Sigmoid colon (tissue), 6 donors: ENCODE measurements at regions not wholly inside any gene's neighbourhood (a gene's known extent, or its start where the extent isn't known, plus 50 kb on each side); places are given as distances from the start of the nearest gene placed in this dataset.

Source experiments
- DNase-seq: peaks from one replicate; pipeline ENCODE4 v3.0.0-alpha.2; 2019
- H3K27ac ChIP-seq, 4 donors: fragments of 200-600 bp; sonication (generic); one replicate each; pipeline ENCODE4 v1.5.1; 2016 to 2019; ENCODE audit warnings: mild to moderate bottlenecking in 1 of 4
- H3K27me3 ChIP-seq, 3 donors: fragments of 200-600 bp; sonication (generic); one replicate each; pipeline ENCODE4 v1.5.1; 2019; ENCODE audit warnings: mild to moderate bottlenecking in 1 of 3
- H3K36me3 ChIP-seq, 4 donors: fragments of 200-600 bp; sonication (generic); one replicate each; pipeline ENCODE4 v1.5.1; 2016 to 2019
- H3K4me1 ChIP-seq, 4 donors: fragments of 200-600 bp; sonication (generic); one replicate each; pipeline ENCODE4 v1.5.1; 2017 to 2019
- H3K4me3 ChIP-seq, 4 donors: fragments of 200-600 bp; sonication (generic); one replicate each; pipeline ENCODE4 v1.5.1; 2017 to 2019; ENCODE audit warnings: mild to moderate bottlenecking in 2 of 4, moderate library complexity in 1 of 4
- H3K9me3 ChIP-seq, 4 donors: fragments of 200-600 bp in 3 of 4; sonication (generic) in 3 of 4; one replicate each; pipeline versions ENCODE4 v1.5.1 to v1.6.1; 2013 to 2019
- EP300 ChIP-seq, 4 donors: sonication (generic); formaldehyde crosslinking; IDR thresholded peaks; one replicate each; pipeline ENCODE4 v1.6.1; 2017; ENCODE audit warnings: antibody characterized with exemption in 4 of 4
- POLR2A ChIP-seq, 2 donors: fragments of 450-650 bp; IDR thresholded peaks; one replicate each; pipeline ENCODE4 v1.6.1; 2016; ENCODE audit warnings: antibody characterized with exemption in 2 of 2, mild to moderate bottlenecking in 2 of 2, moderate library complexity in 2 of 2
- POLR2AphosphoS5 ChIP-seq, 4 donors: sonication (generic); formaldehyde crosslinking; IDR thresholded peaks; one replicate each; pipeline ENCODE4 v1.6.1; 2017; ENCODE audit warnings: antibody characterized with exemption in 4 of 4
- WGBS, 2 donors: extraction: QIAGEN DNeasy Blood & Tissue Kit; methylation state at CpG; one replicate each; pipeline ENCODE4 v1.1.7; 2013; 5-methylcytosine and 5-hydroxymethylcytosine counted together
- intact Hi-C: fragments of 100-400 bp; cut with DNase I; formaldehyde crosslinking; loops from one replicate; pipeline ENCODE4 v1.15.1; 2023
- TF ChIP-seq, protein P1 (sequence below), 4 experiments: fragments of 450-650 bp in 3 of 4; fragments of 200-600 bp in 1 of 4; IDR thresholded peaks; one replicate each; pipeline ENCODE4 v1.5.1; 2016 to 2019; ENCODE audit warnings: antibody characterized with exemption in 4 of 4, mild to moderate bottlenecking in 3 of 4, moderate library complexity in 2 of 4
- donor health status: healthy with polysubstance abuse.
- donor health status: healthy.

DNA sequence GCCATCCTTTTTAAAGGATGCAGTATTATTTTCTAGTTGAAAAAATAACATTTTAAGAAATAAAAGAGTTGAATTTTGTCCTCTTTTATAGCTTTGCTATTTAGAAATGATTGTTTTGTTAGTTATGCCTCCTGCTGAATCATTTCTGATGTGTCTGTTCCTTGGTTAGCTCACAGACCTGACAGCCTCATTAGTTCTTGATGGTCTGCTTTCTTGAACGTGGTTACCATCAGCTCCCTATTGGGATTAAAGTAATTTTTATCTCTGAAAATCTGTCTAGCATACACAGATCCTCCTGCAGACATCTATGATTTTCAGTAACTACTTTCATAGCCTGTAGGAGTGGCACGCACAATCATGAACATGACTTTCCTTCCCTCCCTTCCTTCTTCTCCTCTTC lies 447.6 kb upstream of the B3GALT2 start:
- 51 to 62% methylated on average over 2 of the region's 2 CpGs for WGBS, 2 donors
- Histone ChIP-seq H3K27ac (no peak overlapping the region), H3K9me3 (no peaks in the 10 kb centered on the region), H3K27me3 (no peaks in the 10 kb centered on the region), H3K36me3 (no peaks in the 10 kb centered on the region), H3K4me3 (no peak overlapping the region), H3K4me1 (peaks cover 0 to 28% (median 12%) of the 10 kb centered on the region in 4 donors)
- no peak for DNase-seq
- intact Hi-C loops, result no loop called here
- TF ChIP-seq POLR2A (IDR thresholded peaks at IDR 0.05) (no peak), POLR2AphosphoS5 (IDR thresholded peaks at IDR 0.05) (no peak), EP300 (IDR thresholded peaks at IDR 0.05) (no peak)
- TF ChIP-seq, protein P1, sequence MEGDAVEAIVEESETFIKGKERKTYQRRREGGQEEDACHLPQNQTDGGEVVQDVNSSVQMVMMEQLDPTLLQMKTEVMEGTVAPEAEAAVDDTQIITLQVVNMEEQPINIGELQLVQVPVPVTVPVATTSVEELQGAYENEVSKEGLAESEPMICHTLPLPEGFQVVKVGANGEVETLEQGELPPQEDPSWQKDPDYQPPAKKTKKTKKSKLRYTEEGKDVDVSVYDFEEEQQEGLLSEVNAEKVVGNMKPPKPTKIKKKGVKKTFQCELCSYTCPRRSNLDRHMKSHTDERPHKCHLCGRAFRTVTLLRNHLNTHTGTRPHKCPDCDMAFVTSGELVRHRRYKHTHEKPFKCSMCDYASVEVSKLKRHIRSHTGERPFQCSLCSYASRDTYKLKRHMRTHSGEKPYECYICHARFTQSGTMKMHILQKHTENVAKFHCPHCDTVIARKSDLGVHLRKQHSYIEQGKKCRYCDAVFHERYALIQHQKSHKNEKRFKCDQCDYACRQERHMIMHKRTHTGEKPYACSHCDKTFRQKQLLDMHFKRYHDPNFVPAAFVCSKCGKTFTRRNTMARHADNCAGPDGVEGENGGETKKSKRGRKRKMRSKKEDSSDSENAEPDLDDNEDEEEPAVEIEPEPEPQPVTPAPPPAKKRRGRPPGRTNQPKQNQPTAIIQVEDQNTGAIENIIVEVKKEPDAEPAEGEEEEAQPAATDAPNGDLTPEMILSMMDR (IDR thresholded peaks at IDR 0.05), result no peak

GRCh38 chr1:193633093-193633492 lies 446.7 kb upstream of the B3GALT2 start:
- no peak overlapping the region for H3K27ac ChIP-seq
- no peak overlapping the region for H3K4me3 ChIP-seq
- DNase-seq, result no peak
- 94 to 95% methylated on average over 3 of the region's 3 CpGs for whole genome bisulfite sequencing, 2 donors
- no peaks in the 10 kb centered on the region for H3K9me3 ChIP-seq
- peaks cover 0 to 35% (median 16%) of the 10 kb centered on the region in 4 donors for H3K4me1 ChIP-seq
- H3K36me3 ChIP-seq, result no peaks in the 10 kb centered on the region
- TF ChIP-seq, protein P1 (IDR thresholded peaks at IDR 0.05), result no peak
- TF ChIP-seq EP300 (IDR thresholded peaks at IDR 0.05) (no peak), POLR2A (IDR thresholded peaks at IDR 0.05) (no peak), POLR2AphosphoS5 (IDR thresholded peaks at IDR 0.05) (no peak)
- H3K27me3 ChIP-seq, result no peaks in the 10 kb centered on the region
- intact Hi-C loops, result no loop called here

GRCh38 chr1:193631306-193631705 lies 444.9 kb upstream of the B3GALT2 start:
- intact Hi-C loops, result no loop called here
- H3K36me3 ChIP-seq, result no peaks in the 10 kb centered on the region
- H3K9me3 ChIP-seq, result no peaks in the 10 kb centered on the region
- TF ChIP-seq POLR2A (IDR thresholded peaks at IDR 0.05) (no peak), POLR2AphosphoS5 (IDR thresholded peaks at IDR 0.05) (no peak), EP300 (IDR thresholded peaks at IDR 0.05) (no peak)
- TF ChIP-seq, protein P1 (IDR thresholded peaks at IDR 0.05), result no peak
- no peak for DNase-seq
- H3K27me3 ChIP-seq, result no peaks in the 10 kb centered on the region
- H3K4me1 ChIP-seq, result peaks cover 0 to 43% (median 16%) of the 10 kb centered on the region in 4 donors
- H3K27ac ChIP-seq, result no peak overlapping the region
- WGBS, 2 donors, result 83 to 87% methylated on average over 3 of the region's 3 CpGs
- no peak overlapping the region for H3K4me3 ChIP-seq

GRCh38 chr1:193629875-193630274 lies 443.5 kb upstream of the B3GALT2 start:
- intact Hi-C loops, result loop anchor here (5.0 kb wide), 1 partner anchor 77 kb away; no protein-coding TSS in a partner anchor
- DNase-seq, result no peak
- H3K9me3 ChIP-seq, result no peaks in the 10 kb centered on the region
- no peaks in the 10 kb centered on the region for H3K36me3 ChIP-seq
- H3K27me3 ChIP-seq, result no peaks in the 10 kb centered on the region
- no peak overlapping the region for H3K4me3 ChIP-seq
- 71 to 91% methylated on average over 3 of the region's 3 CpGs for WGBS, 2 donors
- H3K27ac ChIP-seq, result no peak overlapping the region
- H3K4me1 ChIP-seq, result peaks cover 0 to 38% (median 15%) of the 10 kb centered on the region in 4 donors
- no peak for TF ChIP-seq EP300 (IDR thresholded peaks at IDR 0.05)
- TF ChIP-seq POLR2AphosphoS5 (IDR thresholded peaks at IDR 0.05), result no peak
- TF ChIP-seq, protein P1 (IDR thresholded peaks at IDR 0.05), result no peak
- TF ChIP-seq POLR2A (IDR thresholded peaks at IDR 0.05), result no peak

GRCh38 chr1:193626695-193627094 lies 440.3 kb upstream of the B3GALT2 start:
- no peaks in the 10 kb centered on the region for H3K9me3 ChIP-seq
- H3K4me1 ChIP-seq, result peaks cover 0 to 26% (median 8%) of the 10 kb centered on the region in 4 donors
- no peaks in the 10 kb centered on the region for H3K27me3 ChIP-seq
- H3K36me3 ChIP-seq, result no peaks in the 10 kb centered on the region
- no peak for DNase-seq
- H3K27ac ChIP-seq, result no peak overlapping the region
- H3K4me3 ChIP-seq, result no peak overlapping the region
- WGBS, 2 donors, result 83 to 87% methylated on average over 2 of the region's 2 CpGs
- intact Hi-C loops, result loop anchor here (5.0 kb wide), 1 partner anchor 81 kb away; no protein-coding TSS in a partner anchor
- no peak for TF ChIP-seq POLR2AphosphoS5 (IDR thresholded peaks at IDR 0.05)
- TF ChIP-seq, protein P1 (IDR thresholded peaks at IDR 0.05), result no peak
- TF ChIP-seq EP300 (IDR thresholded peaks at IDR 0.05), result no peak
- TF ChIP-seq POLR2A (IDR thresholded peaks at IDR 0.05), result no peak
